Keratinocyte (primary cell): ENCODE measurements at regions not wholly inside any gene's neighbourhood (a gene's known extent, or its start where the extent isn't known, plus 50 kb on each side); places are given as distances from the start of the nearest gene placed in this dataset.

Source experiments
- DNase-seq: peaks from one replicate; pipeline ENCODE4 v3.0.0-alpha.2; 2011; ENCODE audit warnings: low read depth, missing footprints, low spot score
- FAIRE-seq: peaks from 2 replicates; lab custom pipeline; 2011; peaks lifted over from hg19 to GRCh38; lab: Jason Lieb, UNC
- H2AFZ ChIP-seq: 2 replicates; pipeline ENCODE4 v1.6.0; 2012; ENCODE audit warnings: low read length, control low read depth, inconsistent platforms; ENCODE audit not compliant: control insufficient read depth
- H3K27ac ChIP-seq: 2 replicates; pipeline ENCODE4 v1.5.1; 2011; ENCODE audit warnings: low read length; ENCODE audit not compliant: control insufficient read depth, insufficient read depth
- H3K27me3 ChIP-seq: 3 replicates; pipeline ENCODE4 v1.6.0; 2011; ENCODE audit warnings: low read length; ENCODE audit not compliant: control insufficient read depth, insufficient read depth; ENCODE audit errors: extremely low read depth
- H3K36me3 ChIP-seq, 2 experiments: 2 replicates in 1 of 2; 3 replicates in 1 of 2; pipeline ENCODE4 v1.5.1; 2011; ENCODE audit warnings: low read length in 2 of 2, mild to moderate bottlenecking in 1 of 2; ENCODE audit not compliant: control insufficient read depth in 2 of 2, insufficient read depth in 2 of 2; ENCODE audit errors: extremely low read depth in 1 of 2
- H3K4me1 ChIP-seq: 3 replicates; pipeline ENCODE4 v1.5.1; 2011; ENCODE audit warnings: low read length; ENCODE audit not compliant: control insufficient read depth, insufficient read depth; ENCODE audit errors: extremely low read depth
- H3K4me2 ChIP-seq: 3 replicates; pipeline ENCODE4 v1.6.0; 2011; ENCODE audit warnings: low read depth, low read length; ENCODE audit not compliant: control insufficient read depth, insufficient read depth; ENCODE audit errors: extremely low read depth
- H3K4me3 ChIP-seq, 3 experiments: fragments of 200-600 bp in 1 of 3; sonication (generic) in 1 of 3; 2 replicates in 2 of 3; 3 replicates in 1 of 3; pipeline ENCODE4 v1.5.1; 2011 to 2016; ENCODE audit warnings: low read length in 3 of 3, mild to moderate bottlenecking in 3 of 3, control low read depth in 2 of 3, inconsistent platforms in 1 of 3, low read depth in 1 of 3, mixed read lengths in 1 of 3, mixed run types in 1 of 3, moderate library complexity in 1 of 3; ENCODE audit not compliant: control insufficient read depth in 2 of 3, insufficient read depth in 2 of 3; ENCODE audit errors: extremely low read depth in 1 of 3
- H3K79me2 ChIP-seq: 2 replicates; pipeline ENCODE4 v1.6.0; 2012; ENCODE audit warnings: low read length; ENCODE audit not compliant: control insufficient read depth, insufficient read depth
- H3K9ac ChIP-seq: 3 replicates; pipeline ENCODE4 v1.6.0; 2011; ENCODE audit warnings: low read length; ENCODE audit not compliant: control insufficient read depth, insufficient read depth; ENCODE audit errors: extremely low read depth
- H3K9me1 ChIP-seq: 3 replicates; pipeline ENCODE4 v1.6.0; 2011; ENCODE audit warnings: low read length; ENCODE audit not compliant: control insufficient read depth, insufficient read depth; ENCODE audit errors: extremely low read depth
- H3K9me3 ChIP-seq: 2 replicates; pipeline ENCODE4 v1.5.1; 2012; ENCODE audit warnings: low read depth, low read length; ENCODE audit not compliant: control insufficient read depth
- H4K20me1 ChIP-seq: 3 replicates; pipeline ENCODE4 v1.6.0; 2011; ENCODE audit warnings: low read length; ENCODE audit not compliant: control insufficient read depth, insufficient read depth; ENCODE audit errors: extremely low read depth
- CTCF ChIP-seq, 3 experiments: IDR thresholded peaks in 1 of 3; conservative IDR thresholded peaks in 1 of 3; optimal IDR thresholded peaks in 1 of 3; 2 replicates in 2 of 3; 3 replicates in 1 of 3; pipeline versions ENCODE3 to v1.5.1; 2011; ENCODE audit warnings: low read length in 3 of 3, mild to moderate bottlenecking in 3 of 3, moderate library complexity in 2 of 3, control low read depth in 1 of 3, inconsistent platforms in 1 of 3; ENCODE audit not compliant: insufficient read depth in 2 of 3; ENCODE audit errors: extremely low read depth in 1 of 3
- EZH2 ChIP-seq: IDR thresholded peaks from one replicate; pipeline ENCODE4 v1.6.1; 2012; ENCODE audit warnings: inconsistent platforms, mild to moderate bottlenecking, low read length, moderate library complexity
- dilution Hi-C: fragments of 300-500 bp; cut with MboI; formaldehyde crosslinking; loops from one replicate; pipeline ENCODE4 v1.7.0; 2020; ENCODE audit warnings: low sequenced_read_pairs; ENCODE audit not compliant: extremely low pct_ligation_motif_present

GRCh38 chr13:73883162-73883561, 251.0 kb downstream of the KLF12 start:
- DNase-seq (no peak), FAIRE-seq (no peak)
- Histone ChIP-seq H3K79me2 (no peaks in the 10 kb centered on the region), H3K36me3 (no peaks in the 10 kb centered on the region), H3K27ac (no peak overlapping the region), H3K4me1 (no peaks in the 10 kb centered on the region), H3K27me3 (no peaks in the 10 kb centered on the region), H4K20me1 (no peaks in the 10 kb centered on the region), H2AFZ (no peak overlapping the region), H3K4me3 (no peak overlapping the region), H3K4me2 (no peak overlapping the region), H3K9me3 (no peaks in the 10 kb centered on the region), H3K9ac (no peak overlapping the region), H3K9me1 (no peaks in the 10 kb centered on the region)
- dilution Hi-C loops: no loop called here
- TF ChIP-seq EZH2 (no peak), CTCF (optimal IDR thresholded peaks at IDR 0.05 in 1 of 3, IDR thresholded peaks at IDR 0.05 in 1 of 3, conservative IDR thresholded peaks at IDR 0.05 in 1 of 3; ENCODE audit: extremely low read depth in 1 of 3, insufficient read depth in 2 of 3, low read length in 3 of 3) (no peak)

- Histone ChIP-seq H3K36me3 (no peaks in the 10 kb centered on the region), H3K27me3 (no peaks in the 10 kb centered on the region), H3K4me1 (no peaks in the 10 kb centered on the region), H3K9ac (no peak overlapping the region), H3K9me3 (no peaks in the 10 kb centered on the region), H3K79me2 (no peaks in the 10 kb centered on the region), H3K9me1 (no peaks in the 10 kb centered on the region), H3K27ac (no peak overlapping the region), H2AFZ (no peak overlapping the region), H4K20me1 (no peaks in the 10 kb centered on the region), H3K4me3 (no peak overlapping the region), H3K4me2 (no peak overlapping the region)
- FAIRE-seq (no peak), DNase-seq (no peak)
- dilution Hi-C loops: no loop called here
- TF ChIP-seq CTCF (optimal IDR thresholded peaks at IDR 0.05 in 1 of 3, IDR thresholded peaks at IDR 0.05 in 1 of 3, conservative IDR thresholded peaks at IDR 0.05 in 1 of 3; ENCODE audit: extremely low read depth in 1 of 3, insufficient read depth in 2 of 3, low read length in 3 of 3) (no peak), EZH2 (no peak)
These were observed 253.8 kb downstream of the KLF12 start for GRCh38 chr13:73880365-73880764.
